GM21576 (cell line): ENCODE measurements at regions not wholly inside any gene's neighbourhood (a gene's known extent, or its start where the extent isn't known, plus 50 kb on each side); places are given as distances from the start of the nearest gene placed in this dataset.
A peak's percentile ranks its signal among the peaks of the same experiment; 100 is the strongest.

Experiments
- ATAC-seq: cut with Tn5 transposase; IDR thresholded peaks from one replicate; pipeline ENCODE4 v1.9.1; 2021; ENCODE audit warnings: mild to moderate bottlenecking, moderate library complexity; ENCODE audit not compliant: unreplicated experiment

- ATAC-seq = no peak
Measured at GRCh38 chr1:209276321-209276720, 307.2 kb upstream of the CAMK1G start.

- ATAC-seq = no peak
Measured at GRCh38 chr1:209277662-209278061, 305.9 kb upstream of the CAMK1G start.

GRCh38 chr1:209291715-209292114, 291.8 kb upstream of the CAMK1G start:
- no peak for ATAC-seq

GRCh38 chr1:209302779-209303568, 280.5 kb upstream of the CAMK1G start:
- no peak for ATAC-seq

GRCh38 chr1:209304166-209304565, 279.3 kb upstream of the CAMK1G start:
- ATAC-seq = no peak

- ATAC-seq = no peak
Measured at GRCh38 chr1:209305221-209305954, 278.1 kb upstream of the CAMK1G start.

GRCh38 chr1:209307846-209308245, 275.7 kb upstream of the CAMK1G start:
- ATAC-seq = no peak

GRCh38 chr1:209309198-209309597, 274.3 kb upstream of the CAMK1G start:
- no peak for ATAC-seq

- no peak for ATAC-seq
Measured at GRCh38 chr1:209311770-209312169, 271.7 kb upstream of the CAMK1G start.

- ATAC-seq = no peak
Measured at GRCh38 chr1:209316929-209317328, 266.6 kb upstream of the CAMK1G start.

GRCh38 chr1:209318181-209319056, 265.1 kb upstream of the CAMK1G start:
- no peak for ATAC-seq

- no peak for ATAC-seq
Measured at GRCh38 chr1:209319057-209319432, 264.5 kb upstream of the CAMK1G start.

GRCh38 chr1:209319549-209319948, 264.0 kb upstream of the CAMK1G start:
- ATAC-seq = no peak

GRCh38 chr1:209323743-209324142, 259.8 kb upstream of the CAMK1G start:
- no peak for ATAC-seq

- ATAC-seq = no peak
Measured at GRCh38 chr1:209324901-209325871, 258.3 kb upstream of the CAMK1G start.

GRCh38 chr1:209326076-209326475, 257.4 kb upstream of the CAMK1G start:
- no peak for ATAC-seq

- ATAC-seq = no peak
Measured at GRCh38 chr1:209326831-209327230, 256.7 kb upstream of the CAMK1G start.

GRCh38 chr1:209328196-209328595, 255.3 kb upstream of the CAMK1G start:
- ATAC-seq = no peak

- ATAC-seq = peak; percentile 73
Measured at GRCh38 chr1:209335178-209335577, 248.3 kb upstream of the CAMK1G start.

GRCh38 chr1:209341146-209341545, 242.4 kb upstream of the CAMK1G start:
- no peak for ATAC-seq
